ENCODE measurements at regions not wholly inside any gene's neighbourhood (a gene's known extent, or its start where the extent isn't known, plus 50 kb on each side); places are given as distances from the start of the nearest gene placed in this dataset.

- no peak for TF ChIP-seq CTCF (IDR thresholded peaks at IDR 0.05)
- TF ChIP-seq ZFX (IDR thresholded peaks at IDR 0.05; ENCODE audit: borderline replicate concordance), result no peak
Measured at GRCh38 chr22:47628477-47629272, 866.2 kb downstream of the TBC1D22A start.
